Tibial nerve (tissue), 4 donors: ENCODE measurements at regions not wholly inside any gene's neighbourhood (a gene's known extent, or its start where the extent isn't known, plus 50 kb on each side); places are given as distances from the start of the nearest gene placed in this dataset.

Experiments used
- DNase-seq, 2 donors: peaks; one replicate each; pipeline ENCODE4 v3.0.0-alpha.2; 2019; ENCODE audit warnings: low spot score in 2 of 2
- H3K27ac ChIP-seq, 4 donors: fragments of 200-600 bp; sonication (generic) in 3 of 4; one replicate each; pipeline ENCODE4 v1.5.1; 2017 to 2019; ENCODE audit warnings: mild to moderate bottlenecking in 1 of 4
- H3K27me3 ChIP-seq, 2 donors: fragments of 200-600 bp; sonication (generic) in 1 of 2; one replicate each; pipeline versions ENCODE4 v1.5.1 to v1.6.0; 2017 to 2019
- H3K36me3 ChIP-seq, 3 donors: fragments of 200-600 bp; sonication (generic); one replicate each; pipeline ENCODE4 v1.5.1; 2018 to 2019
- H3K4me1 ChIP-seq, 4 donors: fragments of 200-600 bp; sonication (generic) in 3 of 4; one replicate each; pipeline ENCODE4 v1.5.1; 2017 to 2019
- H3K4me3 ChIP-seq, 4 donors: fragments of 200-600 bp; sonication (generic) in 3 of 4; one replicate each; pipeline ENCODE4 v1.5.1; 2017 to 2019; ENCODE audit warnings: mild to moderate bottlenecking in 1 of 4, moderate library complexity in 1 of 4
- H3K9me3 ChIP-seq, 4 donors: fragments of 200-600 bp; sonication (generic) in 3 of 4; one replicate each; pipeline ENCODE4 v1.5.1; 2017 to 2019
- EP300 ChIP-seq, 2 donors: sonication (generic); formaldehyde crosslinking; IDR thresholded peaks; one replicate each; pipeline ENCODE4 v1.6.1; 2017; ENCODE audit warnings: antibody characterized with exemption in 2 of 2, mild to moderate bottlenecking in 1 of 2
- POLR2A ChIP-seq, 2 donors: fragments of 450-650 bp; IDR thresholded peaks; one replicate each; pipeline ENCODE4 v1.6.1; 2017; ENCODE audit warnings: antibody characterized with exemption in 2 of 2, mild to moderate bottlenecking in 2 of 2, moderate library complexity in 2 of 2
- WGBS, 2 donors: methylation state at CpG; one replicate each; pipeline ENCODE4 v1.1.5; 2018; 5-methylcytosine and 5-hydroxymethylcytosine counted together
- TF ChIP-seq, protein P1 (sequence below), 5 experiments: fragments of 200-600 bp in 3 of 5; fragments of 450-650 bp in 2 of 5; sonication (generic) in 3 of 5; IDR thresholded peaks; one replicate each; pipeline ENCODE4 v1.5.1; 2016 to 2019; ENCODE audit warnings: antibody characterized with exemption in 5 of 5, mild to moderate bottlenecking in 3 of 5, moderate library complexity in 2 of 5

DNA sequence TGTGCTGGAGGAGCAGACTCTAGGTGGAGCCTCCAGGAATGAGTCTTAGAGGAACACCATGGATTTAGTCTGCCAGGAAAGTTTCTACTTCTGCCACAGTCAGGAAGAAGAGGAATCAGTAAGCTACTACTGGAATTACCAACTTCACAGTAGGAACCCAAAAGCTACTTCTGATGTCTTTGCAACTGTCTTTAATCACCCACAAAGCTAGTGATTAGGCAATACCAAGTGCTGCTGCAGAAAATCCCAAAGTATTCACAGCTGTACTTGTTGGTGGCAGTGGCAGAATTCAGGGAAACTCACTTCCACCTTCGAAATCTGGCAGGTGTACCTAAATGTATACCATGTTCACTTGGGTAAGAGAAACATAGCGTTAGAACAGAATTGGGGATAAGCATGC is 264.5 kb upstream of the SORL1-AS1 start:
- Histone ChIP-seq H3K27me3 (no peaks in the 10 kb centered on the region), H3K4me1 (peaks cover 0 to 8% (median 0%) of the 10 kb centered on the region in 4 donors), H3K27ac (no peak overlapping the region), H3K9me3 (no peaks in the 10 kb centered on the region), H3K36me3 (no peaks in the 10 kb centered on the region), H3K4me3 (no peak overlapping the region)
- TF ChIP-seq EP300 (IDR thresholded peaks at IDR 0.05) (no peak), POLR2A (IDR thresholded peaks at IDR 0.05) (no peak)
- TF ChIP-seq, protein P1, sequence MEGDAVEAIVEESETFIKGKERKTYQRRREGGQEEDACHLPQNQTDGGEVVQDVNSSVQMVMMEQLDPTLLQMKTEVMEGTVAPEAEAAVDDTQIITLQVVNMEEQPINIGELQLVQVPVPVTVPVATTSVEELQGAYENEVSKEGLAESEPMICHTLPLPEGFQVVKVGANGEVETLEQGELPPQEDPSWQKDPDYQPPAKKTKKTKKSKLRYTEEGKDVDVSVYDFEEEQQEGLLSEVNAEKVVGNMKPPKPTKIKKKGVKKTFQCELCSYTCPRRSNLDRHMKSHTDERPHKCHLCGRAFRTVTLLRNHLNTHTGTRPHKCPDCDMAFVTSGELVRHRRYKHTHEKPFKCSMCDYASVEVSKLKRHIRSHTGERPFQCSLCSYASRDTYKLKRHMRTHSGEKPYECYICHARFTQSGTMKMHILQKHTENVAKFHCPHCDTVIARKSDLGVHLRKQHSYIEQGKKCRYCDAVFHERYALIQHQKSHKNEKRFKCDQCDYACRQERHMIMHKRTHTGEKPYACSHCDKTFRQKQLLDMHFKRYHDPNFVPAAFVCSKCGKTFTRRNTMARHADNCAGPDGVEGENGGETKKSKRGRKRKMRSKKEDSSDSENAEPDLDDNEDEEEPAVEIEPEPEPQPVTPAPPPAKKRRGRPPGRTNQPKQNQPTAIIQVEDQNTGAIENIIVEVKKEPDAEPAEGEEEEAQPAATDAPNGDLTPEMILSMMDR (IDR thresholded peaks at IDR 0.05) = no peak
- DNase-seq = no peak
- 91 to 96% methylated on average over 2 of the region's 2 CpGs for WGBS, 2 donors

- no peak overlapping the region for H3K27ac ChIP-seq
- DNase-seq = no peak
- H3K4me1 ChIP-seq = no peaks in the 10 kb centered on the region
- no peaks in the 10 kb centered on the region for H3K27me3 ChIP-seq
- no peaks in the 10 kb centered on the region for H3K36me3 ChIP-seq
- no peak for TF ChIP-seq EP300 (IDR thresholded peaks at IDR 0.05)
- no peak for TF ChIP-seq POLR2A (IDR thresholded peaks at IDR 0.05)
- TF ChIP-seq, protein P1 (IDR thresholded peaks at IDR 0.05) = no peak
- H3K9me3 ChIP-seq = no peaks in the 10 kb centered on the region
- H3K4me3 ChIP-seq = no peak overlapping the region
- 81 to 93% methylated on average over 4 of the region's 4 CpGs for WGBS, 2 donors
Measured at GRCh38 chr11:121716060-121716459, 263.3 kb upstream of the SORL1-AS1 start.

DNA sequence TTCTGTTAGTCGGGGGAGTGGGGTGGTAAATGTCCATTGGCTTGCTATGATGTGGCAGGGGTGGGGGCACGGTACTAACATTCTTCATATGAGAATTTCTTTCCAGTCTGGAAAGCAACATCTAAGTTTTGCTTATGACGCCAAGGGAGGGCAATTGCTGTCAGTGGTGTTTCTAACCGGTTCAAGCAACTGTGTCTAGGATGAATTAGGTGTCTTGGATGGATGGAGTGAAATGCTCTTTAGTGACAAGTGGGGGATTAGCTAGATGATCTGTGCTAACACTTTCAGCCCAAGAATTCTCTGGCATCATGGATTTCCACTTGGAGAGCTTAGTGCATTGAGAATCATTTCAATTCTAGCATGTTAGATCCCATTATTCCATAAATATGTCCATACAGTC is 262.6 kb upstream of the SORL1-AS1 start:
- H3K27me3 ChIP-seq = no peaks in the 10 kb centered on the region
- TF ChIP-seq, protein P1 (IDR thresholded peaks at IDR 0.05) = no peak
- TF ChIP-seq EP300 (IDR thresholded peaks at IDR 0.05) = no peak
- no peak for TF ChIP-seq POLR2A (IDR thresholded peaks at IDR 0.05)
- no peaks in the 10 kb centered on the region for H3K9me3 ChIP-seq
- H3K4me1 ChIP-seq = no peaks in the 10 kb centered on the region
- H3K27ac ChIP-seq = no peak overlapping the region
- no peak overlapping the region for H3K4me3 ChIP-seq
- no peak for DNase-seq
- no peaks in the 10 kb centered on the region for H3K36me3 ChIP-seq
- WGBS, 2 donors = 83 to 89% methylated on average over 4 of the region's 4 CpGs

DNA sequence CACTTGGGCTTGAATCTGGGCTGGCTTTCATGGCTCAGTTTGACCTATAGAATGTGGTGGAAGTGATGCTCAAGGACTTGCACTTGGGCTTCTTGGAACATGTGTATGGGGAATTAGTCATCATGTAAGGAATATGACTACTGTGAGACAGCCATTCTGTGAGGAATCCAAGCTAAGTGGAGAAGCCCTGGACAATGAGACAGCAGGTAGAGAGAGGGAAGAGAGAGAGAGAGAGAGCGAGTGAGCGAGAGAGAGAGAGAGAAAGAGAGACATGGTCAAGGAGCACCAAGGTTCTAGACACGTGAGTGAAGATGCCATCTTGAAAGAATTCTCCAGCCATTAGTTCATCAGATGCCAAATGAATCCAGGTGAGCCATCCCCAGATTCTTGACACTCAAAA is 261.6 kb upstream of the SORL1-AS1 start:
- Histone ChIP-seq H3K4me1 (no peaks in the 10 kb centered on the region), H3K9me3 (no peaks in the 10 kb centered on the region), H3K27ac (no peak overlapping the region), H3K27me3 (no peaks in the 10 kb centered on the region), H3K4me3 (no peak overlapping the region), H3K36me3 (no peaks in the 10 kb centered on the region)
- no peak for TF ChIP-seq EP300 (IDR thresholded peaks at IDR 0.05)
- TF ChIP-seq, protein P1 (IDR thresholded peaks at IDR 0.05) = no peak
- no peak for TF ChIP-seq POLR2A (IDR thresholded peaks at IDR 0.05)
- no peak for DNase-seq
- WGBS, 2 donors = 95 to 96% methylated on average over 3 of the region's 3 CpGs

- no peaks in the 10 kb centered on the region for H3K9me3 ChIP-seq
- H3K27me3 ChIP-seq = no peaks in the 10 kb centered on the region
- DNase-seq = no peak
- 79 to 83% methylated on average over 1 of the region's 1 CpG for WGBS, 2 donors
- H3K27ac ChIP-seq = no peak overlapping the region
- TF ChIP-seq POLR2A (IDR thresholded peaks at IDR 0.05) (no peak), EP300 (IDR thresholded peaks at IDR 0.05) (no peak)
- TF ChIP-seq, protein P1 (IDR thresholded peaks at IDR 0.05) = no peak
- no peaks in the 10 kb centered on the region for H3K36me3 ChIP-seq
- no peak overlapping the region for H3K4me3 ChIP-seq
- H3K4me1 ChIP-seq = no peaks in the 10 kb centered on the region
Measured at GRCh38 chr11:121711939-121712338, 259.2 kb upstream of the SORL1-AS1 start.
